ENCODE measurements at regions not wholly inside any gene's neighbourhood (a gene's known extent, or its start where the extent isn't known, plus 50 kb on each side); places are given as distances from the start of the nearest gene placed in this dataset.

- H3K36me3 ChIP-seq (ENCODE audit: insufficient read depth, insufficient read length, low read length), result no peaks in the 10 kb centered on the region
- no peaks in the 10 kb centered on the region for H3K4me1 ChIP-seq (ENCODE audit: insufficient read depth, insufficient read length)
- DNase-seq (ENCODE audit: low read depth, low spot score), result no peak
- no peak overlapping the region for H3K9ac ChIP-seq (ENCODE audit: insufficient read length, low read depth)
- H3K4me3 ChIP-seq (ENCODE audit: insufficient read length, low read depth), result no peak overlapping the region
- no peak for TF ChIP-seq YY1 (IDR thresholded peaks at IDR 0.05; ENCODE audit: insufficient read depth, insufficient read length)
- no peak for TF ChIP-seq ZNF274 (IDR thresholded peaks at IDR 0.05; ENCODE audit: low read depth, low read length)
- TF ChIP-seq SUZ12 (IDR thresholded peaks at IDR 0.05; ENCODE audit: extremely low read depth, insufficient read depth, insufficient read length), result no peak
- no peaks in the 10 kb centered on the region for H3K27me3 ChIP-seq (ENCODE audit: insufficient read depth, insufficient read length)
- H3K9me3 ChIP-seq (ENCODE audit: insufficient read depth, low read length), result no peaks in the 10 kb centered on the region
Measured at GRCh38 chr11:80320226-80320625, 879.4 kb upstream of the TENM4 start.

- Histone ChIP-seq H3K27me3 (ENCODE audit: insufficient read depth, insufficient read length) (no peaks in the 10 kb centered on the region), H3K4me1 (ENCODE audit: insufficient read depth, insufficient read length) (no peaks in the 10 kb centered on the region), H3K9ac (ENCODE audit: insufficient read length, low read depth) (no peak overlapping the region), H3K36me3 (ENCODE audit: insufficient read depth, insufficient read length, low read length) (no peaks in the 10 kb centered on the region), H3K4me3 (ENCODE audit: insufficient read length, low read depth) (no peak overlapping the region), H3K9me3 (ENCODE audit: insufficient read depth, low read length) (no peaks in the 10 kb centered on the region)
- no peak for TF ChIP-seq SUZ12 (IDR thresholded peaks at IDR 0.05; ENCODE audit: extremely low read depth, insufficient read depth, insufficient read length)
- TF ChIP-seq YY1 (IDR thresholded peaks at IDR 0.05; ENCODE audit: insufficient read depth, insufficient read length), result no peak
- TF ChIP-seq ZNF274 (IDR thresholded peaks at IDR 0.05; ENCODE audit: low read depth, low read length), result no peak
- no peak for DNase-seq (ENCODE audit: low read depth, low spot score)
Measured at GRCh38 chr11:80317612-80318011, 876.8 kb upstream of the TENM4 start.

- Histone ChIP-seq H3K27me3 (ENCODE audit: insufficient read depth, insufficient read length) (no peaks in the 10 kb centered on the region), H3K4me1 (ENCODE audit: insufficient read depth, insufficient read length) (no peaks in the 10 kb centered on the region), H3K36me3 (ENCODE audit: insufficient read depth, insufficient read length, low read length) (no peaks in the 10 kb centered on the region), H3K4me3 (ENCODE audit: insufficient read length, low read depth) (no peak overlapping the region), H3K9me3 (ENCODE audit: insufficient read depth, low read length) (no peaks in the 10 kb centered on the region), H3K9ac (ENCODE audit: insufficient read length, low read depth) (no peak overlapping the region)
- no peak for DNase-seq (ENCODE audit: low read depth, low spot score)
- no peak for TF ChIP-seq YY1 (IDR thresholded peaks at IDR 0.05; ENCODE audit: insufficient read depth, insufficient read length)
- no peak for TF ChIP-seq ZNF274 (IDR thresholded peaks at IDR 0.05; ENCODE audit: low read depth, low read length)
- TF ChIP-seq SUZ12 (IDR thresholded peaks at IDR 0.05; ENCODE audit: extremely low read depth, insufficient read depth, insufficient read length), result no peak
Measured at GRCh38 chr11:80315200-80315599, 874.4 kb upstream of the TENM4 start.

- Histone ChIP-seq H3K27me3 (ENCODE audit: insufficient read depth, insufficient read length) (no peaks in the 10 kb centered on the region), H3K36me3 (ENCODE audit: insufficient read depth, insufficient read length, low read length) (no peaks in the 10 kb centered on the region), H3K4me3 (ENCODE audit: insufficient read length, low read depth) (no peak overlapping the region), H3K9me3 (ENCODE audit: insufficient read depth, low read length) (0 out of 2 replicates have a peak, but pooled peaks cover 2% of the 10 kb centered on the region), H3K4me1 (ENCODE audit: insufficient read depth, insufficient read length) (no peaks in the 10 kb centered on the region), H3K9ac (ENCODE audit: insufficient read length, low read depth) (no peak overlapping the region)
- no peak for TF ChIP-seq ZNF274 (IDR thresholded peaks at IDR 0.05; ENCODE audit: low read depth, low read length)
- no peak for TF ChIP-seq YY1 (IDR thresholded peaks at IDR 0.05; ENCODE audit: insufficient read depth, insufficient read length)
- TF ChIP-seq SUZ12 (IDR thresholded peaks at IDR 0.05; ENCODE audit: extremely low read depth, insufficient read depth, insufficient read length), result no peak
- DNase-seq (ENCODE audit: low read depth, low spot score), result no peak
Measured at GRCh38 chr11:80309301-80309700, 868.5 kb upstream of the TENM4 start.

- no peak for TF ChIP-seq SUZ12 (IDR thresholded peaks at IDR 0.05; ENCODE audit: extremely low read depth, insufficient read depth, insufficient read length)
- no peaks in the 10 kb centered on the region for H3K36me3 ChIP-seq (ENCODE audit: insufficient read depth, insufficient read length, low read length)
- DNase-seq (ENCODE audit: low read depth, low spot score), result no peak
- no peaks in the 10 kb centered on the region for H3K27me3 ChIP-seq (ENCODE audit: insufficient read depth, insufficient read length)
- H3K4me3 ChIP-seq (ENCODE audit: insufficient read length, low read depth), result no peak overlapping the region
- no peaks in the 10 kb centered on the region for H3K4me1 ChIP-seq (ENCODE audit: insufficient read depth, insufficient read length)
- H3K9me3 ChIP-seq (ENCODE audit: insufficient read depth, low read length), result peaks cover 15% of the 10 kb centered on the region; the same call in 1 of the 2 replicates
- H3K9ac ChIP-seq (ENCODE audit: insufficient read length, low read depth), result no peak overlapping the region
Measured at GRCh38 chr11:80307676-80308075, 866.8 kb upstream of the TENM4 start.

GRCh38 chr11:80297858-80298632, 857.2 kb upstream of the TENM4 start:
- Histone ChIP-seq H3K36me3 (ENCODE audit: insufficient read depth, insufficient read length, low read length) (no peaks in the 10 kb centered on the region), H3K27me3 (ENCODE audit: insufficient read depth, insufficient read length) (no peaks in the 10 kb centered on the region), H3K9me3 (ENCODE audit: insufficient read depth, low read length) (0 out of 2 replicates have a peak, but pooled peaks cover under 1% of the 10 kb centered on the region), H3K4me1 (ENCODE audit: insufficient read depth, insufficient read length) (no peaks in the 10 kb centered on the region), H3K4me3 (ENCODE audit: insufficient read length, low read depth) (no peak overlapping the region), H3K9ac (ENCODE audit: insufficient read length, low read depth) (no peak overlapping the region)
- no peak for DNase-seq (ENCODE audit: low read depth, low spot score)
- TF ChIP-seq YY1 (IDR thresholded peaks at IDR 0.05; ENCODE audit: insufficient read depth, insufficient read length) (no peak), SUZ12 (IDR thresholded peaks at IDR 0.05; ENCODE audit: extremely low read depth, insufficient read depth, insufficient read length) (no peak), ZNF274 (IDR thresholded peaks at IDR 0.05; ENCODE audit: low read depth, low read length) (no peak)

GRCh38 chr11:80293293-80293692, 852.5 kb upstream of the TENM4 start:
- no peak overlapping the region for H3K4me3 ChIP-seq (ENCODE audit: insufficient read length, low read depth)
- no peak overlapping the region for H3K9ac ChIP-seq (ENCODE audit: insufficient read length, low read depth)
- no peaks in the 10 kb centered on the region for H3K9me3 ChIP-seq (ENCODE audit: insufficient read depth, low read length)
- H3K27me3 ChIP-seq (ENCODE audit: insufficient read depth, insufficient read length), result no peaks in the 10 kb centered on the region
- TF ChIP-seq SUZ12 (IDR thresholded peaks at IDR 0.05; ENCODE audit: extremely low read depth, insufficient read depth, insufficient read length) (no peak), ZNF274 (IDR thresholded peaks at IDR 0.05; ENCODE audit: low read depth, low read length) (no peak), YY1 (IDR thresholded peaks at IDR 0.05; ENCODE audit: insufficient read depth, insufficient read length) (no peak)
- H3K4me1 ChIP-seq (ENCODE audit: insufficient read depth, insufficient read length), result no peaks in the 10 kb centered on the region
- H3K36me3 ChIP-seq (ENCODE audit: insufficient read depth, insufficient read length, low read length), result no peaks in the 10 kb centered on the region
- no peak for DNase-seq (ENCODE audit: low read depth, low spot score)
